BE2C (cell line): ENCODE measurements at regions not wholly inside any gene's neighbourhood (a gene's known extent, or its start where the extent isn't known, plus 50 kb on each side); places are given as distances from the start of the nearest gene placed in this dataset.

Source experiments
- DNase-seq: peaks from one replicate; pipeline ENCODE4 v3.0.0-alpha.2; 2020
- H3K27me3 ChIP-seq: fragments of 250-450 bp; sonication (Bioruptor Pico); 2 replicates; pipeline ENCODE4 v1.5.1; 2020; ENCODE audit warnings: mild to moderate bottlenecking
- H3K36me3 ChIP-seq: fragments of 250-450 bp; sonication (Bioruptor Pico); 2 replicates; pipeline ENCODE4 v1.5.1; 2020; ENCODE audit warnings: mild to moderate bottlenecking
- H3K4me1 ChIP-seq: fragments of 250-450 bp; sonication (Bioruptor Pico); 2 replicates; pipeline ENCODE4 v1.5.1; 2020
- H3K4me3 ChIP-seq: 2 replicates; pipeline ENCODE4 v1.5.1; 2011; ENCODE audit warnings: low read depth, low read length
- H3K9me3 ChIP-seq: fragments of 250-450 bp; sonication (Bioruptor Pico); 2 replicates; pipeline ENCODE4 v1.5.1; 2020
- TF ChIP-seq, protein P1 (sequence below): IDR thresholded peaks from 2 replicates; pipeline ENCODE4 v1.5.1; 2012; ENCODE audit warnings: mild to moderate bottlenecking, low read depth, low read length

- no peaks in the 10 kb centered on the region for H3K4me1 ChIP-seq
- H3K9me3 ChIP-seq = no peaks in the 10 kb centered on the region
- no peaks in the 10 kb centered on the region for H3K36me3 ChIP-seq
- peaks cover 3% of the 10 kb centered on the region; the same call in 1 of the 2 replicates for H3K27me3 ChIP-seq
- no peak for DNase-seq
- TF ChIP-seq, protein P1, sequence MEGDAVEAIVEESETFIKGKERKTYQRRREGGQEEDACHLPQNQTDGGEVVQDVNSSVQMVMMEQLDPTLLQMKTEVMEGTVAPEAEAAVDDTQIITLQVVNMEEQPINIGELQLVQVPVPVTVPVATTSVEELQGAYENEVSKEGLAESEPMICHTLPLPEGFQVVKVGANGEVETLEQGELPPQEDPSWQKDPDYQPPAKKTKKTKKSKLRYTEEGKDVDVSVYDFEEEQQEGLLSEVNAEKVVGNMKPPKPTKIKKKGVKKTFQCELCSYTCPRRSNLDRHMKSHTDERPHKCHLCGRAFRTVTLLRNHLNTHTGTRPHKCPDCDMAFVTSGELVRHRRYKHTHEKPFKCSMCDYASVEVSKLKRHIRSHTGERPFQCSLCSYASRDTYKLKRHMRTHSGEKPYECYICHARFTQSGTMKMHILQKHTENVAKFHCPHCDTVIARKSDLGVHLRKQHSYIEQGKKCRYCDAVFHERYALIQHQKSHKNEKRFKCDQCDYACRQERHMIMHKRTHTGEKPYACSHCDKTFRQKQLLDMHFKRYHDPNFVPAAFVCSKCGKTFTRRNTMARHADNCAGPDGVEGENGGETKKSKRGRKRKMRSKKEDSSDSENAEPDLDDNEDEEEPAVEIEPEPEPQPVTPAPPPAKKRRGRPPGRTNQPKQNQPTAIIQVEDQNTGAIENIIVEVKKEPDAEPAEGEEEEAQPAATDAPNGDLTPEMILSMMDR = no peak
- no peak overlapping the region for H3K4me3 ChIP-seq
Measured at GRCh38 chr12:47023953-47024352, 55.5 kb upstream of the PCED1B start.

GRCh38 chr12:47024463-47024862, 55.0 kb upstream of the PCED1B start:
- H3K27me3 ChIP-seq = peaks cover 3% of the 10 kb centered on the region; the same call in 1 of the 2 replicates
- H3K9me3 ChIP-seq = no peaks in the 10 kb centered on the region
- H3K36me3 ChIP-seq = no peaks in the 10 kb centered on the region
- no peaks in the 10 kb centered on the region for H3K4me1 ChIP-seq
- TF ChIP-seq, protein P1 = no peak
- H3K4me3 ChIP-seq = no peak overlapping the region
- DNase-seq = no peak

DNA sequence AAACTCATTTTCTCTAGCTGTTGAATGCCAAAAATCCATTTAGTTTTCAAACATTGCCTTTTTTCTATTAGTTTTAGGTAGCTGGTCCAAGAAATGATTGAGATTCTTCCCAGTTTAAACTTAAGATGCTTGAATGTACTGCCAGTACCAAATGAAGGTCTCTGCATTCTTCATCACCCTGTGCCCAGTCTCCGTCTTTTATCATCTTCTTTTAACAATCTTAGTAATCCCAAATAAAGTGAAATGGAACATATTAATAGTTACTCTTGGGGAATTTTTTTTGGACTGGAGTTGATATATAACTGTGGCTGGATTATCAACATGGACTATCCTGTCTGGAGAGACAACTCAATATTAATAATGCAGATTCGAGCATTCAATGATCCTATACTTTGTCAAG, 54.1 kb upstream of the PCED1B start:
- peaks cover 3% of the 10 kb centered on the region; the same call in 1 of the 2 replicates for H3K27me3 ChIP-seq
- H3K9me3 ChIP-seq = no peaks in the 10 kb centered on the region
- H3K4me1 ChIP-seq = no peaks in the 10 kb centered on the region
- H3K4me3 ChIP-seq = no peak overlapping the region
- TF ChIP-seq, protein P1 = no peak
- no peaks in the 10 kb centered on the region for H3K36me3 ChIP-seq
- DNase-seq = no peak

DNA sequence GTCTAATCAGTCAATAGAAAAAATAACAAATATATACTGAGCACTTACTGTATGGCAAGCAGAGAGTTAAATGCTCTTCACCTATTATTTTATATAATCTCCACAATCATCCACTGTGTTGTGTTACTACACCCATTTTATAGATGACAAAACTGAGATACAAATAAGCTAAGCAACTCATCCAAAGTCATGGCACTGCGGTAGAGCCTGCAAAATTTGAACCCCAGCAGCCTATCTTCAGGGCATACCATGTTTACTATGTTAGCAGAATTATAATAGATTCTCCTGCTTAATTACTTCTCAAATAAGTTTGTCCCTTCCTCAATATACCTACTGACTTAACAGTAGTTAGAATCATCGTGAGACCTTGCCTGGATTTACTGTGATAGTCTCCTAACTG, 53.6 kb upstream of the PCED1B start:
- H3K36me3 ChIP-seq = no peaks in the 10 kb centered on the region
- H3K4me3 ChIP-seq = no peak overlapping the region
- H3K27me3 ChIP-seq = peaks cover 3% of the 10 kb centered on the region; the same call in 1 of the 2 replicates
- no peaks in the 10 kb centered on the region for H3K9me3 ChIP-seq
- TF ChIP-seq, protein P1 = no peak
- H3K4me1 ChIP-seq = no peaks in the 10 kb centered on the region
- DNase-seq = no peak

DNA sequence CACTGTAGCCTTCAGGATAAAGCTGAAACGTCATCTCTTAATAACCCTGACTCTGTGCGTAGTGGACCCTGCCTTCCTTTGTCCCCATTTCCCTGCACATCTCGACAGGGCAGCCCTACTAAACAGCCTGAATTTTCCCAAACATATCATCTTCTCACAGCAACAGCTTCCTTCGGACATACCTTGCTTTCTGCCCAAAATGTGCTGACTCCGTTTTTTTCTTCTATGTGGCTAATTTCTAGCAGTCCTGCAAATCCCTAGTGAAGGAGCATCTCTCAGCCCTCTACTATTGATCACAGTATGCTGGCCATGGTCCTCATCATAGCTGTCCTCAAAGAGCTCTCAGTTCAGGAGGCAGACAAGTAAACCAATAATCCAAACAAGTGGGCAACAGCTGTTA, 53.1 kb upstream of the PCED1B start:
- Histone ChIP-seq H3K27me3 (peaks cover 3% of the 10 kb centered on the region; the same call in 1 of the 2 replicates), H3K4me3 (no peak overlapping the region), H3K4me1 (no peaks in the 10 kb centered on the region), H3K36me3 (no peaks in the 10 kb centered on the region), H3K9me3 (no peaks in the 10 kb centered on the region)
- no peak for DNase-seq
- TF ChIP-seq, protein P1 = no peak
